HG03066 (cell line): ENCODE measurements at regions not wholly inside any gene's neighbourhood (a gene's known extent, or its start where the extent isn't known, plus 50 kb on each side); places are given as distances from the start of the nearest gene placed in this dataset.

Experiments
- ATAC-seq: cut with Tn5 transposase; IDR thresholded peaks from one replicate; pipeline ENCODE4 v1.9.1; 2021; ENCODE audit warnings: low read depth; ENCODE audit not compliant: unreplicated experiment

DNA sequence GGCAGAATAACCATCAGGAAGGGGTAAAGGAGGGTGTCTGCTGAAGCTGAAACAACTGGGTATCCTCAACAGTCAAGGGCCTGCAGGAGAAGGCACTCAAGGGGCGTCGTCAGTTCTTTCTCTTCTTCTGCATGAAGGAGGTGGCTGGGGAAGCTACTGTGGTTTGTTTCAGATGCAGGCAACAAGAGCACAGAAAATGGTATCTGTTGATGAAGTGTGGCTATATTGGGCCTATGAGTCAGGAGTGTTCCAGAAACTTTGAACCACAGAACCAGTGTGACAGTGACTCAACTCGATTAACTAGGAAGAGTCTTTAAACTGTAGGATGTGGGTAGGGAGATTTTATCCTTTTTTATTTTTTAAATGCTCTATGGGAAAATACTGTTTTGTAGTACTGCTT lies 686.3 kb downstream of the FGF9 start:
- no peak for ATAC-seq

DNA sequence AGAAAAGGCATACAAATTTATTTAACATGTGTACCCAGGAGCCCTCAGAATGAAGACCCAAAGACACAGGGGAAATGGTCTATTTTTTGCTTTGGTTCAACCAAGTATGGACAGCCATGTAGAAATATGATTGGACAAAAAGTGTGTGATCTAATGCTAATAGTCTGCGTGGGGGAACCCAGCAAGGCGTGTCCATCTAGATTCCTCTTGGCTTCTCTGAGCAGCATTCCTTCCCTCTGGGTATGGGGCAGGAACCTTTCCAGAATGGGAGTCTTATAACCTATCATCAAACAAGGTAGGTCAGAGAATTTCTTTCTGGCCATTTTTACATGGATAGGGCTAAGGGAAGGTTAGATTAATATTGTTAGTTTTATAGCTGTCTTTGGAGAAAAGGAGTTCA lies 698.2 kb downstream of the FGF9 start:
- ATAC-seq = no peak

DNA sequence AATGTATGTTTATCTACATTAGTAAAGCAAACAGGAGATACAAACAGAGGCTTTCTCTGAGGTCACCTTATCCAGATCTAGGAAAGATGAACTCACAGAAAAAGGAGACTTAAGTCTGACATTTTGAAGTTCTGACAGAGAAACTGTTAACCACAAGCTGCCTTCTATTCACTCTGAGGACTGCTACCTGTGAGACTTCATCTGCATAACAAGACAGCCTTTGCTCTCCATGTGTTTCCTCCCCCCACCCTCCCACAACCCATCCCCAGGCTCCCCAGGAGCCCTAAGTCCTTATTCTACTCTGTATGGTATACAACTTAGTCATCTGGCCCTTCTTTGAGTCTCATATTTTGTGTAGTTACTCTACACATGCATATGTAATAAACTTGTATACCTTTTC lies 699.0 kb downstream of the FGF9 start:
- no peak for ATAC-seq

DNA sequence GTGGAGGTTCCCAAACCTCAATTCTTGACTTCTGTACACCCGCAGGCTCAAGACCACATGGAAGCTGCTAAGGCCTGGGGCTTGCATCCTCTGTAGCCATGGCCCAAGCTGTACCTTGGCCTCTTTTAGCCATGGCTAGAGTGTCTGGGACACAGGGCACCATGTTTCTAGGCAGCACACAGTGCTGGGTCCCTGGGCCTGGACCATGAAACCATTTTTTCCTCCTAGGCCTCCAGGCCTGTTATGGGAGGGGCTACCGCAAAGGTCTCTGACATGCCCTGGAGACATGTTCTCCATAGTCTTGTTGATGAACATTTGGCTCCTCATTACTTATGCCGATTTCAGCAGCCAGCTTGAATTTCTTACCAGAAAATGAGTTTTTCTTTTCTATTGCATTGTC lies 701.4 kb downstream of the FGF9 start:
- no peak for ATAC-seq

DNA sequence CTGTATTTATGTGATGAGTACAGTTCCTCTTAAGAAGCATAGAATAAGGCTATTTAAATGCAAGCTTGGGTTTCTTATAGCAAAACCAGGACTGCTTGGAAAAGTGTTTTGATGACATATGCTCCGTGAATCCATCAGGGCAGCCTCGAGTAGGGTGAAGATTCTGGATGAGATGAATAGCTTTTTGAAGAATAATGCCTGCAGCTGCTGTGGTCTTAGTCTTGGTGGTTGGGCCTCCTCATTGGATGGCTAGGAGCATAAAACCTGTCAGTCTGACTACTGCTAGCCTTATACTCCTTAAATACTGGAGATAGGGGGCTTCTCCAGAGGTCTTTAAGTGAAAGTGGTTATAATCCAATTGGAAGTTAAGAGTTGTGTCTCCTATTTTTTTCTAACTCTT lies 704.3 kb downstream of the FGF9 start:
- ATAC-seq = no peak

DNA sequence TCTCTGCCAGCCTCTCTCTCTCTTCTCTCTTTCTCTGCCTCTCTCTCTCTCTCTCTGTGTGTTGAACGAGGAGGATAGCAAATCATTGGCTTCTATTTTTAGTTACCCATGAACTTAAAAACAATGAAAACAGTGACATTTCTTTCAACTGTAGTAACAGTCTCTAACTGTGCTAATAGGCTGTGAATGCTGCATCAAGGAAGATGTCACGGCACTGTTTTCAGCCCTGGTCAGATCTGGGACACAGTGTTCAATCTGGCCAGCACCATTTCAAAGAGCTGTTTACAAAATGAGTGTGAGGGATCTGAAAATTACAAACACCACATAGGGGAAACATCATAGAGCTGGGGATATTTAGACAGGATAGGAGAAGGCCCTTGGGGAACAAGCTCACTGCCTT lies 717.0 kb downstream of the FGF9 start:
- no peak for ATAC-seq

DNA sequence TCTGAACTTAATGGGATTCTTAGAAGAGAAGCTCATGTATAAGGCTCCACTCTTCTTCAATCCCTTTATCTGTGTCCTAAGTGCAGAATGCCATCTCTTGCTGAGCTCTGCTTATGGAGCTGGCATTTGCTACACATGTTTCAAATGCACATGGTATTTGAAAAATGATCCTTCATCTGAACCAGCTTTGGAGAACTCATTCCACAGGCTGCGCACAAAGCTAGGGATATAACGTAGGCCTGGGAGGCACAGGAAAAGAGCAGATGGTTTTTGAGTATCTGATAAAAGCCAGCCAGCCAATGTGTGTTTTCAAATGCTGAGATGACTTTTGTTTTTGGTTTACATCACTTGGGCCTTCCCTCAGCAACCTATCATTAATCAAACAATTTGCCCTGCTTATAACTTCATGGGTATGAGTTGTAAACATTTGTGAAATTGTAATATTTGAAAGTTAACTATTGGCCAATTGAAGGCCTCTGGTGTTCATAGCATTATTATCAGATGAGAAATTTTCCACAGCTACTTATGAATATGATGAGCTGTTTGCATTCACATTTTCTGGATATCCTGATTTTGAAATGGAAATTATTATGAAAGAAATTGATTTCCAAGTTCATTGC lies 729.0 kb downstream of the FGF9 start:
- no peak for ATAC-seq

DNA sequence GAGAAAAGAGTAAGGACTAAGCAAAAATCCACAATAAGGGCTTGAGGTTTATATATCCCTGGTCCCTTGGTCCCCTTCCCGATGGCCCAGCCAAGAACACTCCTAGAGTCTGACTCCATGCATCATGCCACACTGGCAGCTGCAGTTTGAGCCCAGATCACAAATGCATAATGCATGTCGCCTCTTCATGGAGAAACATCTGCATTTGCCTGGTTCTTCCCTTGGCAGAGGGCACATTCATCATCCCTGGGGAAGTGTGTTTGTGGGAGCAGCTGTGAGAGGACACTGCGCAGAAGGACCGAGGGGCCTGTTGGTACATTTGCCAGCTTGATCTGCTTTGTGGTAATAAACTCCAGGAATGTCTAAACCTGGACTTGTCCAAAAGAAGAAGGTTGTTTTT lies 731.8 kb downstream of the FGF9 start:
- no peak for ATAC-seq

DNA sequence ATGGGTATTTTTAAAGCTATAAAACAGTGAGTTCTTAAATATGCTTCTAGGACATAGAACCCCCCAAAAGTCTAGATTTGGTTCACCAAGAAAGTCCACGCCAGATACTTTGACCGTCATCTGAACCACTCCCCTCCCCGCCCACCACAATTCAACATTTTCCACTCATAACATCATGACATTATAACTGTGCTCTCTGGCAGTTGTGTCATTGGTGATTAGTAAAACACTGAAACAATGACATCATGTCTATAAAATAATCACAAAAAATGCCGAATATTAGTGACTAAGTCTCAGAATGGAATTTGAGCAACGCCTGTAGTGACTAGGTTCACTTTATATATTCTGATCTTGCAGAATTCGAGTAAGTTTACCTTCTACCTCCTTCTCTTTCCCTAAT lies 732.3 kb downstream of the FGF9 start:
- ATAC-seq = no peak

DNA sequence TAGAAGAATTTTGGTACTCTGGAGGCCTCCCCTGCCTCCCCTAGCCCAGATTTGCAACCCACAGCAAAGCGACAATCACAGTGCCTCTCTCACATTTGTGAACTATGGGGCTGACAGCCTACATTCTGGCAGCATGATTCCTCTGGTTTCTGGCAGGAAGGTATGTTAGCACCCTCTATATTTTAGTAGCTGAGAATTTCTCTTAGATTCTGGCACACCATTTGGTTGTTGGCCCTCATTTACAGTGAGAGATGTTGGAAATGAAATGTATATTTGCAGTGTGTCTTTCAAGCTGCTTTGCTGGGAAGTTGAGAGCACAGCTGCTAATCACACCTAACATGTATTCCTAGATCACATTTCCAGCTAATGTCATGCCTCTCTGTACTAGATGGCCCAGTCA lies 735.0 kb downstream of the FGF9 start:
- ATAC-seq = no peak

DNA sequence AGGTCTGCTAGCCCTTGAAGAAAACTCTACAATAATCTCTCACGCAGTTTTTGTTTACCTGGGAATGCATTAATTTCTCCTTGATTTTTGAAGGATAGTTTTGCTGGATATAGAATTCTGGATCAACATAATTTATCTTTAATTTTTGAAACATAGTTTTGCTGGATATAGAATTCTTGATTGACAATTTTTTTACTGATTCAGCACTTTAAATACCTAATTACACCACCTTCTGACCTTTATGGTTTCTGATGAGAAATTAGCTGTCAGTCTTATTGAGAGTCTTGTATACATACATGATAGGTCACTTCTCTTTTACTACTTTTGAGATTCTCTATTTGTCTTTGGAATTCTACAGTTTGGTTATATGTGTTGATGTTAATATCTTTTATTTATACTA lies 741.6 kb downstream of the FGF9 start:
- no peak for ATAC-seq

DNA sequence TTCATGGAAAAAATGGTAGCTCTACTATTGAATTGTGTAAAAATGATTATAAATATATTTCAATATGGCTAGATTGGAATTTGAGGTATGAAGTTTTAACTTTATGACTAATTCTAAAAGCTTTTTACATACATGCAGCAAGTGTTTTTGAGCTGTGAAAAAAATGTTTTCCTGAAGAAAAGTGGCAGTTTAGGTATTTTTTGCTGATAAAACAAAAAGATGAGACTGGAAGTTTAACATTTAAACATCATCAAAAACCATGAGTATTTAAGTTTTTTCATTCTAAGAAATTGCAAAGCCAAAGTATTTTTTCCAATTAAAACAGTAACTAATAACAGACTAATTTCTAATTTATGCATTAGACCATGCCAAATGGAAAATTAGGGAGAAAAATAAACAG lies 751.1 kb downstream of the FGF9 start:
- ATAC-seq = no peak

DNA sequence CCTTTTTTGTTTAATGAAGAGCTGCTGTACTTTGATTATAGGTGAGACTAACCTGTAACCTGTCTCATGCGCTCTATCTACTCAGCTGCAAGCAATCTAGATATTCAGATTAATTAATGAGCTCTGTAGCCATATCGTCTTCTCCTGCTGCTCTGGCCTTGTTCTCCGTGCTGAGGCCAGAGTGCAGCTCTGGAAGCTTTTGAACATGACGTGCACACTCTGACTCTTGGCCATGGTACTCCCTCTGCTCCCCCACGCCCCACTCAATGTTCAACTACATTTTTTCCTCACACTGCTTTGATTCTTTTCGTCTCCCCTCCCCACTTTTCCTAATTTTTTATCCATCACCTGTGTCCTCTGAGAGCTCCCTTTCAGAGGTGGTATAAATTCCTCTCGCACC lies 751.8 kb downstream of the FGF9 start:
- ATAC-seq = no peak

DNA sequence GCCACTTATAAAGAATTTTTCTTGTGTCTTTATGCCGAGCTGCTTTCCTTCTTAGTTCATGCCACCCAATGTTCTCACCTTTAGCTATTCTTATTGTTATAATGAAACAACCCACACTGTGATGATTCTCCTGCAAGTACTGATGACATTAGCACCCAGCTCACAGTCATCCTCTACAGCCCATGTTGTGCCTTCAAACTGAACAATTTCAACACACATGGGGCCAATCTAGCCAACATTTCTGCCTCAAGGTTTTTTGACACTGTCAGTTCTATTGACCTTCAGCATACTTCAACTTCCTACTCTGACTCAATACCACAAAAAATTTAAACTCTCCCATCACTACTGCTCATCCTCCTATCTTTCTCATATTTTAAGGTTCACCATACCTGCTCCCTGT lies 752.4 kb downstream of the FGF9 start:
- ATAC-seq = no peak

DNA sequence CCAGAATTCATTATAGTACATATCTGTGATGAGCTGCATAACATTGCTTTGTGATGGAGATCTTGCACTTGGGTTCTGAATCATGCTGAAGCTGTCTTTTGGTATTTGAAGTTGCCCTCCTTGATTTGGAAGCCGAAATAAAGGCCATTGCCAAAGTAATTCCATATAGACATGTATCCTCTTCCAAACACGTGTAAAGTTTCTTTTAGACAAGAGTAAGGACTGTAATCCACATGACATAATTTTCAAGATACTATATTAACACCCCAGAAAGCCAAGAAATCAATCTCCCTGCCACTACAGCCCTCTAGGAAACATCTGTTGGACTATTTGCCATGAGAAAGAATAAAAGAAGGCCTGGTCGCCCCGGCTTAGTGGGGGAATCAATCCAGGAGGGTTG lies 754.2 kb downstream of the FGF9 start:
- no peak for ATAC-seq

DNA sequence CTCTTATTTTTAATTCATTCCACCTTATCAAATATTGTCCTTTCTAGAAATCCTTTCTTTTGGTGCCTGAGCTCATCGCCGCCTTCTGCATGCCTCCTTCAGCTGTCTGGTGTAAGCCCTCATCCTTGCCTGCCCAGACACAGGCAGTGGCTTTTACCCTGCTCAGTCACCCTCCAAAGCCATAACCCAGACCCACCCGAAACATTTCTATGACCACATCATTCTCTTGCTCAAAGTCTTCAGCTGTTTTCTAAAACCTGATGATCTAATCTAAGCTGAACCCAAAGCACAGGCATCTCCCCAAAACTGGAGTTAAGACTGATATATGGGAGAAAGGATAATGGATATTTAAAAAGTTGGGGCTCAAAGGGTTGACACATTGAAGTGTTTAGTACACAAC lies 753.7 kb upstream of the SGCG start:
- ATAC-seq = no peak

DNA sequence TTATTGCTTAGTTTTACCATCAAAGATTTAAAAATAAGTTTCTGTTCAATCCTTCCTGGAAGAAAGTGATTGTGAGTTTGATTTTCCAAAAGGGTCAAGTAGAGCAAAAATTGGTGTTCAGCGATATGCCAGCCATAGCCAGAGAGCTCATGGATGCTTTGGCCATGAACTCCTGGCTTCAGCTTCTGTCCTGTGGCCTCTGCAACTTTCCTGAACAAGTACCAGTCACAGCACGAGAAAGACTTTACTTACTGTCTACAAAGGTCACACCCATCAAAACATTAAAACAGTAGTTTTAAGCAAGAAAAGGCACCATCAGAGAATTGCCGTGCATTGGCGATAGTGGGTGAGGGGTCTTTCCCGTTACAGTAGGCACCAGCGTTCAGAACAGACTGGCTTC lies 753.0 kb upstream of the SGCG start:
- ATAC-seq = no peak

DNA sequence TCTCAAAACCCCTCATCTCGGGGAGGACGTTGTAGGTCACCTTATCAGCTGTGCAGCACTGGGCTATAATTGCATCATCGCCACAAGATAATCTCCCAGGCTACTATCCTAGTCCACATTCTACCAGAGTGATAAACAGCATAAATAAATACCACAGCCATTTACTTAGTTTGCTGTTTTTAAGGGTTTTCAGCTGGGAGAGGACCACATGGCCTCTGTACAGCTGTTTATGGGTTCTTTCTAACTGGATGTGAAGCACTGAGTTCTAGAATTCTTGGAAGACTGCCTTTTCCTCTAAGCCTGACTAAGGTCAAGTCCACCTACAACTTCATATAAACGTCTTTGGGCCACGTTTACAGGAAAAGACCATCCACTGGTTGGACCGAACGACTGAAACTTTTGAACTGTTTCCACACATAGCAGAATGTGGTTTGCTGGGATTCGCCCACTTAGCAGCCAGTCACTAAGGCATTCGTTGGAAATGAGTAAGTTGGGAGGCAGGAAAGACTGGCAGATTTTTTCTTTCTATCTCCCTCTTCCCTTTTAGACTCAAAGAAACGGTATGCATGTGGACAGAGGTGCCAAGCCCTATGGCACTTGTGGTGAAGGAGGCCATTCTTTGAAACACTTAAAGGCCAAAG lies 752.5 kb upstream of the SGCG start:
- ATAC-seq = no peak

DNA sequence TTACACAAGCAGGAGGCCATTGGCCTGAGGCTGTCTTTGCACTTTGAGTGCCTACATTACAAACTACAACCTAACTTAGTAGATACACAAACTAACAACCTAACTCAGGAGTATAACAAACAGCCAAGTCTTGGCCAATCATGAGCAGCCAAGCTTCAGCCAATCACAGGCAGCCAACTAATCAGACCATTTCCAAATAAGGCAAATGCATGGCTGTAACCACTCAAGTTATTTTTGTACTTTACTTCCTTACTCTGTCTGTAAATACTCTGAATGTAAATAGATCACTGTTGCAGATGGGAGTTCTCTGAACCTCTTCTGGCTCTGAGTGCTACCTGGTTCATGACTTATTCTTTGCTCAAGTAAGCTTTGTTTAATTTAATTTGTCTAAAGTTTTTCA lies 748.1 kb upstream of the SGCG start:
- ATAC-seq = no peak

DNA sequence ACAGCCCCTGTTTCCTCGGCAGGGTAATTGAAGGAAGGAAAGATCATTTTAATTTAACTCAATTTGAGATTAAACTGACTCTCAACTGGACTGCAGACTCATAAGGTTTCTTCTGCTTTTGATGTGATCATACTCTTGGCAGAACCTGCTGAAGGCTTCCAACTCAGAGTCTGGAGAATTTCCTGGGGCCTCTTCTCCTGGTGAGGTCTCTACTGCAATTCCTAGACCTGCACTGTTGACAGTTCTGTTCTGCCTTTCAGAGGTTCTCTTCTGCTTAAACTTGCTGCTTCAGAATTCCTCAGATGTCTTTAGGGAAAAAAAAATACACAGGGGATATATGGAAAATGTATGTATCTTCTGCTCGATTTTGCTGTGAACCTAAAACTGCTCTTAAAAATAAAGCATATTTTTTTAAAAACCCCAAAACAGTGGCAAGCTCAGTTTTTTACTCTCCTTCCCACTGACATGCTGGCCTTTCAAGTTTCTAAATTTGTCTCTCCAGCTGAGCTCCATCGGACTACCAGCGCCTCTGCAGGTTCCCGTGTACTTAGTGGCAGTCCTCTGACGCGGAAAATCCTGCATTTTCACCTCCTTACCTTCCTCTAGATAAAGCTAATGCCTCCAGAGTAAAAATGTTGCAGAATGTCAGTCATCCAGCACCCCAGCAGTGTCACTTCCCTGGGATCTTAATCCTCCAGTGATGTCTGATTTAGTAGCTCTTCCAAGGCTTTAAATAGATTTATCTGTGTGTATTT lies 733.5 kb upstream of the SGCG start:
- no peak for ATAC-seq

DNA sequence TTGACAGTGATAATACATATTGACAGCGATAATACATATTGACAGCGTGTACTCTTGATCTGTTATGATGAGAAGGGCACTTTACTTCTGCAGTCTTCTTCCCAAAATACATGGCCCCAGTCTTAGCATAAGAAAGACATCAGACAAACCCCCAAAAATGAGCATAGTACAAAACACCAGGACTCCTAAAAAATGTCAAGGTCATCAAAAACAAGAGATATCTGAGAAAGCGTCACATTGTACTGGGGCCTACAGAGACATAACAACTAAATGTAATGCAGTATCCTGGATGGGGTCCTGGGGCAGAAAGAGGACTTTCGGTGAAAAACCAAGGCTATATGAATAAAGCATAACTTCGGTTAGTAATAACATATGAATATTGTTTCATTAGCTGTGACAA lies 731.5 kb upstream of the SGCG start:
- ATAC-seq = no peak

DNA sequence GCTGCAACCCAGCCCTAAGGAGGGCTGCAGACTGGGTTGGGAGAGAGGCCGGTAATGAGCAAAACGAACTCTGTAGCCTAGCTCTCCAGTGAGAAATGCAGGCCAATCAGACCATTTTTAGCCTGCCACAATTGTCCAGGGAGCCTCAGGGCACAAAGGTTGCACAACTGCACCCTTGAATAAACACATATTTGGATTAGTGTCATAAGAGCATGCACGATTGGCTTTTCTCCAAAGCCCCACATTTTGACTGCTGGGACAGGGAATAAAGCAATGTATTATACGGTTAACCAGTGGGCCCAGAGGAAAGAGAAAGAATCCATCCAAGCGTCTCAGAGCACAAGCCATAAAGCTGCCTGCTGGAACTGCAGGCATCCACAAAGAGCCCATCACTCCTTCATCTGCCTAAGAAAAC lies 729.4 kb upstream of the SGCG start:
- ATAC-seq = no peak
